RWPE1 (cell line): ENCODE measurements at regions not wholly inside any gene's neighbourhood (a gene's known extent, or its start where the extent isn't known, plus 50 kb on each side); places are given as distances from the start of the nearest gene placed in this dataset.

Source experiments
- CTCF ChIA-PET: fragments of 350-600 bp; sonication (Branson Sonifier 250); formaldehyde crosslinking; extraction: SDS; loops from one replicate; lab custom pipeline; 2021; lab: Yijun Ruan, JAX
- POLR2A ChIA-PET: fragments of 400-600 bp; formaldehyde crosslinking; extraction: SDS; loops from one replicate; lab custom pipeline; 2020; ENCODE audit warnings: antibody characterized with exemption; ENCODE audit not compliant: low non-redundant PET; lab: Yijun Ruan, JAX
- DNase-seq: peaks from one replicate; pipeline ENCODE4 v3.0.0; 2012; ENCODE audit warnings: low spot score
- H3K27ac ChIP-seq: fragments of 450-650 bp; 2 replicates; pipeline ENCODE4 v1.5.1; 2017
- CTCF ChIP-seq: fragments of 450-650 bp; conservative IDR thresholded peaks from 2 replicates; pipeline ENCODE4 v1.5.1; 2017; ENCODE audit warnings: low read depth, mild to moderate bottlenecking

GRCh38 chr15:29612096-29612495 lies 210.2 kb downstream of the TJP1 start:
- no peak for TF ChIP-seq CTCF
- CTCF ChIA-PET: interaction anchor here (0.6 to 0.8 kb wide), 2 partner anchors 396 to 1465 kb away, joined by 3 read pairs; no protein-coding TSS in a partner anchor
- no peak overlapping the region for H3K27ac ChIP-seq
- no peak for DNase-seq
- POLR2A ChIA-PET: no interaction called here

DNA sequence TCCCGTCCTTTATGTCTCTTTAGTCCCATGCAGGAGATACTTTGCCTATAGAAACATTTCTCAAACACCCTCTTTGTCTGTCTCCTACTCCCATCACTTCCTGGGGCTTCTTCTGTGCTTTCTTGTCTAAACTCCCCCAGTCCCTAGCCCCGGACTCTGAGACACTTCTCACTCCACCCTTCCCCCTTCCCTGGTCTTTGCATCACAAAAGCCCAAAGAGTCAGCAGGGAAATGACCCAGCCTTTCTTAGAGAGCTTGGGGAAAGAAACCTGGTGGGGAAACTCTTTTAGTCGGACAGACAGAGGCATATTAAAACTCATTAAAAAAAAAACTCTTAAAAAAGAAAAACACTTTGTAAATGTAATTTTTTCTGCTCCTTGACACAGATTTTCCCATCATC lies 211.2 kb downstream of the TJP1 start:
- CTCF ChIA-PET: interaction anchor here (0.8 kb wide), 1 partner anchor 1464 kb away, joined by 3 read pairs; no protein-coding TSS in a partner anchor
- no peak for DNase-seq

GRCh38 chr15:29601811-29602210 lies 220.5 kb downstream of the TJP1 start:
- POLR2A ChIA-PET: no interaction called here
- CTCF ChIA-PET: no interaction called here
- TF ChIP-seq CTCF: no peak
- H3K27ac ChIP-seq: no peak overlapping the region
- no peak for DNase-seq

More for the DNA sequence above, 211.2 kb downstream of the TJP1 start:
- H3K27ac ChIP-seq: no peak overlapping the region
- POLR2A ChIA-PET: no interaction called here
- no peak for TF ChIP-seq CTCF

- no peak for TF ChIP-seq CTCF
Measured at GRCh38 chr15:29600262-29600661, 222.0 kb downstream of the TJP1 start.

DNA sequence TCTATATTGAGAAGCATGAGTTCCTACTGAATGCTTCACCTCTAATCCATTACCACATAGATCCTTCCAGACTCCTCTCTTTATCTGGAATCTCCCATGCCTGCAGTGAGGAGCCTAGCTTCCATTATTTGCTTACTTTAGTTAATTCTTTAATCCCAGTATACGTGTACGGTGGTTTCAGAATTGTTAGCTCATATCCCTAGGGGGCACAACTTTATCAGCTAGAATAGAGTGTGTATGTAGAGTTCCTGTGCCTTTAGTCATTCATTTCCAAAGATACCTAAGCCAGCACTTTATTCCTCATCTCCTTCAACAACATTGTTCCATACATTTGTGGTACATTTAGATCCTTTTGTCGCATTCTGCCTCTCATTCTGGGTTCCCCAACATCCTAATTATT lies 226.0 kb downstream of the TJP1 start:
- peak; percentile 13 for DNase-seq
- no peak for TF ChIP-seq CTCF
- CTCF ChIA-PET: no interaction called here
- POLR2A ChIA-PET: no interaction called here
- H3K27ac ChIP-seq: no peak overlapping the region

More at GRCh38 chr15:29600262-29600661, 222.0 kb downstream of the TJP1 start:
- no peak overlapping the region for H3K27ac ChIP-seq
- no peak for DNase-seq
- ChIA-PET CTCF (no interaction called here), POLR2A (no interaction called here)

- H3K27ac ChIP-seq: no peak overlapping the region
- DNase-seq: no peak
- POLR2A ChIA-PET: no interaction called here
- CTCF ChIA-PET: no interaction called here
- TF ChIP-seq CTCF: no peak
Measured at GRCh38 chr15:29593629-29594028, 228.6 kb downstream of the TJP1 start.
